Posterior cingulate gyrus (tissue), 11 donors: ENCODE measurements at regions not wholly inside any gene's neighbourhood (a gene's known extent, or its start where the extent isn't known, plus 50 kb on each side); places are given as distances from the start of the nearest gene placed in this dataset.
"Not testable (repeated sequence)": the region's sequence is repeated elsewhere in the genome, so short reads cannot be mapped to it uniquely, and the experiment has no call there.

Experiments
- DNase-seq, 10 donors: peaks; one replicate each; pipeline versions ENCODE4 v3.0.0 to v3.0.0-alpha.2; 2020 to 2021; ENCODE audit warnings: mixed read lengths in 3 of 10
- intact Hi-C: fragments of 100-400 bp; cut with DNase I; formaldehyde crosslinking; loops from one replicate; pipeline ENCODE4 v1.15.1; 2023

DNA sequence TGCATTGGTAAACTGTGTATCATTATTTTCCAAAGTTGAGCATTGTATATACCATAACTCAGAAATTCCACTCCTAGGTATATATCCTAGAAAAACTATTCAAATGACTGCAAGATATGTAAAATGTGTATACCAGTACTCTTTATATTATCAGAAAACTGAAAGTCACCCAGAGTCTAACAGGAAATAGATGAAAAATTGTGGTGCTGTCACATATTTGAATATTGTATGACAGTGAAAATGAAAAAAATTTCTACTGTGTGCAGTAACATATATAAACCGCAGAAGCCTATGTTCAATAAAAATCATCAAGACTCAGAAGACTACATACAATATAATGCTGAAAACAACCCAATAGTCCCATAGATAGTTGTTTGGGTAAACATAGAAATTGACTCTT lies 74.4 kb upstream of the LYPLAL1 start:
- DNase-seq: no peak
- intact Hi-C loops: no loop called here

DNA sequence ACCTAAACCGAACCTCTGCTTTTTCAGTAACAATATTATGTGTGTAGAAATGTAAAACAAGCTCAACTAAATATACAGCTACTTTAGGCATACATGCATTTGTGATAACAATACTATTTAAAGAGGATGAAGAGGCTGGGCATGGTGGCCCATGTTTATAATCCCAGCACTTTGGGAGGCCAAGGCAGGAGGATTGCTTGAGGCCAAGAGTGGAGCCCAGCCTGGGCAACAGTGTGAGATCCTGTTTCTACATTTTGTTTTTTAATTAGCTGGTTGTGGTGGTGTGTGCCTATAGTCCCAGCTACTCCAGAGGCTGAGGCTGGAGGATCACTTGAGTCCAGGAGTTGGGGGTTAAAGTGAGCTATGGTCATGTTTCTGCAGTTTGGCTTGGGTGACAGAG lies 73.6 kb upstream of the LYPLAL1 start:
- intact Hi-C loops: no loop called here
- DNase-seq: no peak

DNA sequence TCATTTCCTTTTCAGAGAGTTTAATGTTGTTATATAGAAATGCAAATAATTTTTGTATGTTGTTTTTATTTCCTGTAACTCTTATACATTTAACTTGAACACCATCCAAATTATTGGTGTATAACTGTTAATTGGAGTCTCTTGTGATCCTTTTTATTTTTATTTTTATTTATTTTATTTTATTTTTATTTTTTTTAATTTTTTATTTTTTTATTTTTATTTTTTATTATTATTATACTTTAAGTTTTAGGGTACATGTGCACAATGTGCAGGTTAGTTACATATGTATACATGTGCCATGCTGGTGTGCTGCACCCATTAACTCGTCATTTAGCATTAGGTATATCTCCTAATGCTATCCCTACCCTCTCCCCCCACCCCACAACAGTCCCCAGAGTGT lies 71.2 kb upstream of the LYPLAL1 start:
- DNase-seq, intact Hi-C loops: not testable (repeated sequence)

GRCh38 chr1:219105893-219106292 lies 67.8 kb upstream of the LYPLAL1 start:
- DNase-seq: no peak
- intact Hi-C loops: no loop called here

- DNase-seq: no peak
- intact Hi-C loops: no loop called here
Measured at GRCh38 chr1:219109424-219110018, 64.2 kb upstream of the LYPLAL1 start.

DNA sequence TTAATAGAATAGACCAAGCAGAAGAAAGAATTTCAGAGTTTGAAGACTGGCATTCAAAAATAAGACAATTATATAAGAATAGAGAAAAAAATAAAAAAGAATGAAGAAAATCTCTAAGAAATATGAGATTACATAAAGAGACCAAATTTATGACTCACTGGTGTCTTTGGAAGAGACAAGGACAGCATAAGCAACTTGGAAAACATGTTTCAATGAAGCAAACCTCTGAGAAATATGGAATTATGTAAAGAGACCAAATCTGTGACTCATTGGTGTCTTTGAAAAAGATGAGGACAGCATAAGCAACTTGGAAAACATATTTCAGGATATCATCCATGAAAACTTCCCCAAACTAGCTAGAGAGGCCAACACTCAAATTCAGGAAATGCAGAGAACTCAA lies 60.4 kb upstream of the LYPLAL1 start:
- DNase-seq: no peak
- intact Hi-C loops: no loop called here

DNA sequence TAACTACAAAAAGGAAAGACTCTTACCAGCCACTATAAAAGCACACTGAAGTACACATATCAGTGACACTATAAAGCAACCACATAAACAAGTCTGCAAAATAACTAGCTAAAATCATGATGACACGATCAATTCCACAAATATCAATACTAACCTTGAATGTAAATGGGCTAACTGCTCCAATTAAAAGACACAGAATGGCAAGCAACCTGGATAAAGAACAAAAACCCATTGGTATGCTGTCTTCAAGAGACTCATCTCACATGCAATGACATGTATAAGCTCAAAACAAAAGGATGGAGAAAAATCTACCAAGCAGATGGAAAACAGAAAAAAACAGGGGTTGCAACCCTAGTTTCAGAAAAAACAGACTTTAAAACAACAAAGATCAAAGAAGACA lies 59.7 kb upstream of the LYPLAL1 start:
- no peak for DNase-seq

DNA sequence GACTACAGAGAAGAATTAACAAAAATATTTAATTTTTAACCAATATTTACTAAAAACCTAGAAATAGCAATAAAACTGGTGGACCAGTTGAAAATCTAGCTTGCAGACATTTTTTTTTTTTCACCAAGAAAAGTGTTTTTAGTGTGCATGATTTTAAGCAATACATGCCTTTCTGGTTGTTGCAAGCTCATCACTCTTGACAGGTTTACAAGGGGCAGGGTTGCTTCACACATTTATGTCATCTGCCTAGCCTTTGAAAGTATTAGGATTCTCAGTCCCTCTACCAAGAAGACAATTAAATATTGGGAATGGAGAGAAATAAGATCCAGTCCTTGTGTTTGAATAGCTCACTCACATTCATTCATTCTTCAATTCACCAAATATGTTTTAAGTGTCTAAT lies 53.8 kb upstream of the LYPLAL1 start:
- intact Hi-C loops: no loop called here
- no peak for DNase-seq

More for the DNA sequence above, 59.7 kb upstream of the LYPLAL1 start:
- intact Hi-C loops: no loop called here

GRCh38 chr1:219120624-219121544 lies 52.8 kb upstream of the LYPLAL1 start:
- no peak for DNase-seq
- intact Hi-C loops: no loop called here

GRCh38 chr1:219121679-219122078 lies 52.0 kb upstream of the LYPLAL1 start:
- intact Hi-C loops: no loop called here
- DNase-seq: no peak

DNA sequence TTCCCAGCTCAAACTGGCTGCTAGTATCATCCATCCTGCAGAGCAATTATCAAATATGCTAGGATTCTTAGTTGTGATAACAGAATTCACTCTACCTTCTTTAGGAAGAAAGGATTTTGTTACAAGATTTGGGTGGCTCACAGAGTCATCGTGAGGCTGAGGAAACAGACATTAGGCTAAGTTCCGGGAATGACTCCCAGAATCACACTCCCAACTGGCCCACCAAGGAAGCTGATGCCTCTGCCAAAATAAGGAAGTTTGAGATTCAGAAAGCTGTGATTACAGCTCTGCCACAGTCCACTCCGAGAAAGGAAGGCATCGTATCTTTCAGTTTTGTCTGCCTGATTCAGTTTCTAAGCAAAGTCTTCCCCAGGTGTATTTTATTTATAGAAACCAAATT lies 50.6 kb upstream of the LYPLAL1 start:
- intact Hi-C loops: no loop called here
- peak in 1 of 10 donors; percentile 31 for DNase-seq
